Right atrium auricular region (tissue), 2 donors: ENCODE measurements at regions not wholly inside any gene's neighbourhood (a gene's known extent, or its start where the extent isn't known, plus 50 kb on each side); places are given as distances from the start of the nearest gene placed in this dataset.

Source experiments
- DNase-seq: peaks from one replicate; pipeline ENCODE4 v3.0.0-alpha.2; 2019; ENCODE audit warnings: low spot score
- H3K27ac ChIP-seq, 2 donors: fragments of 200-600 bp; sonication (generic); 1 replicate in 1 of 2; 2 replicates in 1 of 2; pipeline ENCODE4 v1.5.1; 2016 to 2019
- H3K27me3 ChIP-seq, 2 donors: fragments of 200-600 bp; sonication (generic); one replicate each; pipeline versions ENCODE4 v1.5.1 to v1.6.0; 2017 to 2019
- H3K36me3 ChIP-seq: fragments of 200-600 bp; sonication (generic); one replicate; pipeline ENCODE4 v1.5.1; 2016
- H3K4me1 ChIP-seq, 2 donors: fragments of 200-600 bp; sonication (generic); one replicate each; pipeline versions ENCODE4 v1.5.1 to v1.6.0; 2017 to 2019
- H3K4me3 ChIP-seq, 2 donors: fragments of 200-600 bp; sonication (generic); 1 replicate in 1 of 2; 2 replicates in 1 of 2; pipeline ENCODE4 v1.5.1; 2017 to 2019; ENCODE audit warnings: mild to moderate bottlenecking in 1 of 2, moderate library complexity in 1 of 2
- H3K9me3 ChIP-seq, 2 donors: fragments of 200-600 bp; sonication (generic); one replicate each; pipeline ENCODE4 v1.5.1; 2019
- CTCF ChIP-seq, 2 donors: fragments of 200-600 bp; sonication (generic); IDR thresholded peaks; one replicate each; pipeline ENCODE4 v1.5.1; 2019; ENCODE audit warnings: antibody characterized with exemption in 2 of 2

GRCh38 chr4:138798404-138798803, 217.2 kb upstream of the NOCT start:
- no peak for TF ChIP-seq CTCF (IDR thresholded peaks at IDR 0.05)

GRCh38 chr4:138797646-138798045, 217.9 kb upstream of the NOCT start:
- H3K36me3 ChIP-seq = no peaks in the 10 kb centered on the region

More at GRCh38 chr4:138798404-138798803, 217.2 kb upstream of the NOCT start:
- no peak for DNase-seq
- Histone ChIP-seq H3K4me3 (no peak overlapping the region), H3K4me1 (no peaks in the 10 kb centered on the region), H3K27ac (no peak overlapping the region), H3K36me3 (no peaks in the 10 kb centered on the region), H3K9me3 (no peaks in the 10 kb centered on the region), H3K27me3 (no peaks in the 10 kb centered on the region)

GRCh38 chr4:138796761-138797160, 218.8 kb upstream of the NOCT start:
- Histone ChIP-seq H3K4me3 (no peak overlapping the region), H3K27me3 (no peaks in the 10 kb centered on the region), H3K27ac (no peak overlapping the region), H3K36me3 (no peaks in the 10 kb centered on the region), H3K9me3 (no peaks in the 10 kb centered on the region), H3K4me1 (no peaks in the 10 kb centered on the region)
- DNase-seq = no peak
- no peak for TF ChIP-seq CTCF (IDR thresholded peaks at IDR 0.05)

More at GRCh38 chr4:138797646-138798045, 217.9 kb upstream of the NOCT start:
- no peak overlapping the region for H3K27ac ChIP-seq
- H3K27me3 ChIP-seq = no peaks in the 10 kb centered on the region
- no peak for TF ChIP-seq CTCF (IDR thresholded peaks at IDR 0.05)
- no peaks in the 10 kb centered on the region for H3K9me3 ChIP-seq
- no peak for DNase-seq
- H3K4me1 ChIP-seq = no peaks in the 10 kb centered on the region
- H3K4me3 ChIP-seq = no peak overlapping the region

GRCh38 chr4:138790706-138791340, 224.8 kb upstream of the NOCT start:
- no peak for DNase-seq
- no peak for TF ChIP-seq CTCF (IDR thresholded peaks at IDR 0.05)
- H3K27me3 ChIP-seq = no peaks in the 10 kb centered on the region
- no peaks in the 10 kb centered on the region for H3K36me3 ChIP-seq
- no peak overlapping the region for H3K4me3 ChIP-seq
- H3K27ac ChIP-seq = no peak overlapping the region
- no peaks in the 10 kb centered on the region for H3K4me1 ChIP-seq
- H3K9me3 ChIP-seq = no peaks in the 10 kb centered on the region

- Histone ChIP-seq H3K9me3 (no peaks in the 10 kb centered on the region), H3K4me3 (no peak overlapping the region), H3K36me3 (no peaks in the 10 kb centered on the region), H3K27ac (no peak overlapping the region), H3K4me1 (no peaks in the 10 kb centered on the region), H3K27me3 (no peaks in the 10 kb centered on the region)
- no peak for DNase-seq
- no peak for TF ChIP-seq CTCF (IDR thresholded peaks at IDR 0.05)
Observed at GRCh38 chr4:138789796-138790195, 225.8 kb upstream of the NOCT start.

- no peak for DNase-seq
- H3K27me3 ChIP-seq = no peaks in the 10 kb centered on the region
- TF ChIP-seq CTCF (IDR thresholded peaks at IDR 0.05) = no peak
- H3K36me3 ChIP-seq = no peaks in the 10 kb centered on the region
- H3K4me3 ChIP-seq = no peak overlapping the region
- no peak overlapping the region for H3K27ac ChIP-seq
- no peaks in the 10 kb centered on the region for H3K4me1 ChIP-seq
- H3K9me3 ChIP-seq = no peaks in the 10 kb centered on the region
Observed at GRCh38 chr4:138788857-138789256, 226.7 kb upstream of the NOCT start.
